Hepatocyte (in vitro differentiated cells): ENCODE measurements at regions not wholly inside any gene's neighbourhood (a gene's known extent, or its start where the extent isn't known, plus 50 kb on each side); places are given as distances from the start of the nearest gene placed in this dataset.

Source experiments
- CTCF ChIP-seq: fragments of 200-600 bp; sonication (generic); IDR thresholded peaks from 2 replicates; pipeline ENCODE4 v1.5.1; 2016; ENCODE audit warnings: antibody characterized with exemption, mild to moderate bottlenecking; ENCODE audit not compliant: poor library complexity
- EZH2phosphoT487 ChIP-seq: fragments of 200-600 bp; sonication (generic); IDR thresholded peaks from one replicate; pipeline ENCODE4 v1.6.1; 2018; ENCODE audit warnings: antibody characterized with exemption, mild to moderate bottlenecking, low read depth, moderate library complexity; ENCODE audit not compliant: unreplicated experiment, severe bottlenecking

GRCh38 chr3:22360970-22361369, 610.0 kb upstream of the ZNF385D start:
- TF ChIP-seq EZH2phosphoT487 (no peak), CTCF (no peak)
